ENCODE measurements at regions not wholly inside any gene's neighbourhood (a gene's known extent, or its start where the extent isn't known, plus 50 kb on each side); places are given as distances from the start of the nearest gene placed in this dataset.

- TF ChIP-seq CTCF (IDR thresholded peaks at IDR 0.05) = no peak
- no peak for TF ChIP-seq POLR2A (IDR thresholded peaks at IDR 0.05)
These were observed 106.1 kb downstream of the CRPPA start for GRCh38 chr7:16315280-16315679.
